HuH-7.5 (cell line): ENCODE measurements at regions not wholly inside any gene's neighbourhood (a gene's known extent, or its start where the extent isn't known, plus 50 kb on each side); places are given as distances from the start of the nearest gene placed in this dataset.
"Not testable (repeated sequence)": the region's sequence is repeated elsewhere in the genome, so short reads cannot be mapped to it uniquely, and the experiment has no call there.

Experiments
- DNase-seq: peaks from one replicate; pipeline ENCODE4 v3.0.0; 2011; ENCODE audit warnings: low spot score

- no peak for DNase-seq
Measured at GRCh38 chr5:81829242-81829641, 78.3 kb upstream of the SSBP2 start.

- DNase-seq: no peak
Measured at GRCh38 chr5:81827500-81827899, 76.6 kb upstream of the SSBP2 start.

DNA sequence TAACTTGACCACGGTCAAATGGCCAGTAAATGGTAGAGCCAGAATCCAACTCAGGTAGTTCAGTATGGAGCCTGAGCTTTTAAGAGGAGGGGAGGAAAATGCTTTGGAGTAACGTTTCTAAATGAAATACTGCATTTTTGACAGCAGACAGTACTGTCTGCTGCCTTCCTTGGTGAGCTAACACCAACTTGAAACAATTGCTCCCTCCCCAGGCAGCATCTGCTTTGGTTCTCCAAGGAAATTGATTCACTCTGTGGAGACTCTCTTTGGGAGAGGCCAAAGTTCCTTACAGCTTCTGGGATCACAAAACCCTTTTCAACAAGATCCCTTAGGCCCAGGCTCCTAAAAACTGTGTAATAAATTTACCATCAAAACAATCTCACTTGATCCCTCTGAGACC lies 75.2 kb upstream of the SSBP2 start:
- no peak for DNase-seq

DNA sequence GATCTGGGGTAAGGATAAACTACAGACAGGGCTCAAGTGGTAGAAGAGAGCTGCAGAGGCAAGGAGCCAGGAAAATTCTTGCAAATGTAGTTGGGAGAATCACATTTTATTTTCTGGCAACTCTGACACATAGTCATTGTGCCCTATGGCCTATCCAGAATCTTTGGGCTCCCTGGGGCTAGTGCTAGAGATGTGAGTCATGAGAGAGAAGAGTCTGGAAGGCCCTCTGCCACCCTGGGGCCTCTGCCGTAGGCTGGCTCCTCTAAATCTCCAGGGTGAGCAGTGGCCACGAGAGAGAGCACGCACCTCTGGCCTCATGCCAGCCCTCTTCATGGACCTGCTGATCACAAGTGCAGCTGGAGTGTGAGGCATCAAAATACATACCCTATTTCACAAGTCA lies 74.3 kb upstream of the SSBP2 start:
- no peak for DNase-seq

DNA sequence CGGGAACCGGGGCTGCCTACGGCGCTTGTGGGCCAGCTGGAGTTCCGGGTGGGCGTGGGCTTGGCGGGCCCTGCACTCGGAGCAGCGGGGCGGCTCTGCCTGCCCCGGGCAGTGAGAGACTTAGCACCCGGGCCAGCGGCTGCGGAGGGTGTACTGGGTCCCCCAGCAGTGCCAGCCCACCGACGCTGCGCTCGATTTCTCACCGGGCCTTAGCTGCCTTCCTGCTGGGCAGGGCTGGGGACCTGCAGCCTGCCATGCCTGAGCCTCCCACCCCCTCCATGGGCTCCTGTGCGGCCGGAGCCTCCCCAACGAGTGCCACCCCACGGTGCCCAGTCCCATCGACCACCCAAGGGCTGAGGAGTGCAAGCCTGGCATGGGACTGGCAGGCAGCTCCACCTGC lies 72.8 kb upstream of the SSBP2 start:
- DNase-seq: not testable (repeated sequence)

GRCh38 chr5:81820863-81821262 lies 70.0 kb upstream of the SSBP2 start:
- no peak for DNase-seq

DNA sequence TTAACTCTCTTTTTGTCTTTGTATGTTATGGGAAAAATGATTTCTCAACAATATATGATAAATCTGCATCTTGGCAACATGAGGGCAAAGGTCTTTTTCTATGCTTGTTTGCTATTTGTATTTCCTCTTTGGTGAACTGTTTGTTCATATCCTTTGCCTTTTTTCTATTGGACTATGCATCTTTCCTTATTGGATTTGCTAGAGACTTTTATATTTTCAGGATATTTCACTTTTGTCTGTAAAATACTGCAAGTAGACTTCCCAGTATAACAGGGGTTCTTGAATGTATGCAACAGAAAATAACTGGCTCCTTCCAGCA lies 69.4 kb upstream of the SSBP2 start:
- no peak for DNase-seq

DNA sequence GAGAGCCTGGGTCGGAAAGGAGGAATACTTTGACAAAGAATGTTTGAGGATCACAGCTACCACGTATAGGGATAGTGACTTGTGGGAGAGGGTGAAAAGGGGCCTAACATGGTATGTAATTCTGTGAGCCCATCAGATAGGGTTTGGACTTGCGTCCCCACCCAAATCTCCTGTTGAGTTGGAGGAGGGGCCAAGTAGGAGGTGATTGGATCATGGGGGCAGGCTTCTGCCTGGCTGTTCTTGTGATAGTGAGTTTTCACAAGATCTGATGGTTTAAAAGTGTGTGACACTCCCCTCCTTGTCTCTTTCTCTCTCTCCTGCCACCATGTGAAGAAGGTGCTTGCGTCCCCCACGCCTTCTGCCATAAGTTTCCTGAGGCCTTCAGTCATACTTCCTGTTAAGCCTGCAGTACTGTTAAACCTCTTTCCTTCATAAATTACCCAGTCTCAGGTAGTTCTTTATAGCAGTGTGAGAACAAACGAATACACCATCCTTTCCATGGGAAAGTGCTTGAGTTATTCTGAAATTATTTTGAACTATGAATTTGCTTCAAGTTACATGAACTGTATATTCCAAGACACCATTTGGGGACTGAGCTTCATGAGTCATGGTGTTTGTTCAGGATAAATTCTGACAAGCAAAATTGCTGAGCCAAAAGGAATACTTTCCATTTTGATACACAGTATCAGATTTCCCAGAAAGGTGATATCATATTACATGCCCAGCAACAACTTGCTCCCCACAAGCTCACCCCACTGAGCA lies 68.8 kb upstream of the SSBP2 start:
- no peak for DNase-seq

GRCh38 chr5:81817980-81818379 lies 67.1 kb upstream of the SSBP2 start:
- no peak for DNase-seq

GRCh38 chr5:81817086-81817485 lies 66.2 kb upstream of the SSBP2 start:
- DNase-seq: no peak

- DNase-seq: no peak
Measured at GRCh38 chr5:81815321-81815720, 64.4 kb upstream of the SSBP2 start.

- DNase-seq: no peak
Measured at GRCh38 chr5:81808106-81808505, 57.2 kb upstream of the SSBP2 start.

DNA sequence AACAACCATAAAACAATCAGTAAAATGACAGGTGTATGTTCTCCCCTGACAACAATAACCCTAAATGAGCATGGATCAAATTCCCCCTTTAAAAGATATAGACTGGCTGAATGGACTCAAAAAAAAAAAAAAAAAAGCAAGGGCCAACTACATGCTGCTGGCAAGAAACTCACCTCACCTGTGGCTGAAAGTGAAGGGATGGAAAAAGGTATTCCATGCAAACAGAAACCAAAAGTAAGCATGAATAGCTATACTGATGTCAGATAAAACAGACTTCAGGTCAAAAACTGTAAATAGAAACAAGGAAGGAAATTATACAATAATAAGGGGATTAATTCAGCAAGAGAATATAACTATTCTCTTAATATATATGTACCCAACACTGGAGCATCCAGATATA lies 54.2 kb upstream of the SSBP2 start:
- DNase-seq: no peak

DNA sequence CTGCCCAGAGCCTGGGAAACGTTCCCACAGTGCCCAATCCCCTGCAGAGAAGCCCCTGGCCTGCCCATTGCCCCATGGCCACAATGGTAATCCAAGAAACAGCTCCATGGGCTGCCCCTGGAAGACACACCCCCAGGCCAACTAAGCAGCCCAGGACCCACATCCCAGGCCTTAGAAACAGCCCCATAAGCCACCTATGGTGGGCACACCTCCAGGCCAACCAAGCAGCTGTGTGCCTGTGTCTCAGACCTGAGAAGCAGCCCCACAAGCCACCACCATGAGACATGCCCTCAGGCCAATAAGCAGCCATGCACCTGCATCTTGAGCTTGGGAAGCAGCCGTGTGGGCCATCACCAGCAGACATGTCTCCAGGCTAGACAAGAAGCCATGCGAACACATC lies 52.9 kb upstream of the SSBP2 start:
- DNase-seq: no peak

DNA sequence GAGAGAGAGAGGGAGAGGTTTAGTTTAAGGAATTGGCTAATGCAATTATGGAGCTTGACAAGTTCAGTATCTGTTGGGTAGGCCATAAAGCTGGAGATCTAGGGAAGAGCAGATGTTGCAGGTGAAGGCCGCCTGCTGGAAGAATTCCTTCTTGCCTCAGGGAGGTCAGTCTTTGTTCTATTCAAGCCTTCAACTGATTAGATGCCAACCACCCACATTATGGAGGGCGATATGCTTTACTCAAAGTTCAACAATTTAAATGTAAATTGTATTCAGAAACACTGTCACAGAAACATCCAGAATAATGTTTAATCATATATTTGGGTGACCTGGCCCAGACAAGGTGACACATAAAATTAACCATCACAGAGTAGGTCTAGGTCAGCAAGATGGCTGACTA lies 51.7 kb upstream of the SSBP2 start:
- DNase-seq: no peak

DNA sequence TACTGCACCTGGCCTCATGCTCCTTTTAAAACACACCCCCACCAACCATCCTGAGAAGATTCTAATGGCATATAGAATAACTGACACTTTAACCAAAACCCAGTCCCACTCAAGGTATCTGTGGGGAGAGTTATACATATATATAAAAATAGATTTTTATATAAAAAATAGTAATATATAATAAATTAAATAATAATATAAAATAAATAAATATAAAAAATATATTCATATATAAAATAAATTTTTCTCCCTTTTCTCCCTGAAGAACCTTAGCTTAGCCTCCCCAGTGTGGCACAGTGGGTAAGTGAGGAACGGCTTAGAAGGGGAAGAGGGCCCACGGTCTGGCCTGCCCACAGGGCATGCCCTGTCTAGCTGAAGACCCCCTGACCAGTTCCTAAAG lies 51.1 kb upstream of the SSBP2 start:
- no peak for DNase-seq

DNA sequence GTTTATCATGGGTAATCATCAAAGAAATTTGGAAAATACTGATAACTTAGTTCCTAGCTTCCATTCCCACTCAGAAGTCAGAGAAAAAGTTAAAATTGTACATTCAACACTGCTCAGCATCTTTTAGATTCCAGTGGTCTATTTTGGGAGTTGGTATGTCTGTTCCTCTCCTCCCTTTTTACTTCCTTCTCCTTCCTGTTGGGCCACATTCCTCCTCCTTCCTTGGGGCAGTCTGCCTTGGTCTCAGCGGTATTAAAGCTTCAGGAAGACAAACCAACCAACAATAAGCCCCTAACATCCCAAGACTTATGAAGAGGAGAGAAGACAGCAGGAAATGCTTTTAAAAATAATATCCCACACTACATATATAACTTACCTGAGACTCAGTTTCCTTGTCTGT lies 49.9 kb upstream of the SSBP2 start:
- DNase-seq: no peak
